GM08714 (cell line): ENCODE measurements at regions not wholly inside any gene's neighbourhood (a gene's known extent, or its start where the extent isn't known, plus 50 kb on each side); places are given as distances from the start of the nearest gene placed in this dataset.

Source experiments
- H3K4me3 ChIP-seq: fragments of 200-500 bp; sonication (Bioruptor generic); 2 replicates; pipeline ENCODE4 v1.5.1; 2014; ENCODE audit warnings: mild to moderate bottlenecking, low read length, inconsistent platforms
- ZNF274 ChIP-seq: IDR thresholded peaks from 2 replicates; pipeline ENCODE4 v1.6.1; 2012; ENCODE audit warnings: mild to moderate bottlenecking, low read depth, low read length

DNA sequence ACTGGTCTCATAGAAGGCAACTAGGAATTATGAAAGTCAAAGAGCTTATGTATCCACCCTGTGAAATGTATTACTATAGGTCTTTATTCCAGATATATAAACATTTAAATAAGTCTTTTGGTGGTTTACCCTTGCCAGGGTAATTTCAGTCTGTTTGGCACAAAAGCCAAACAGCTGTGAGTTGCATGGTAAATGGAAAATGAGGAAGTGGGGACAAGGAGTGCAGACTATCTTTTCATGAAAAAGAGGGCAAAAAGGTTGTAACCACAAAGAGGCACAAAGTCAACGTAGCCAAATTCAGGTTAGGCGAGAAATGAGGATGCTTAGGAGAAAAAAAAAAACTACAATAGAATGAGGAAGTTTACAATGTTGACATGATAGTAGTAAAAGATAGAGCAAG, 492.3 kb upstream of the PRMT6 start:
- no peak for TF ChIP-seq ZNF274
- H3K4me3 ChIP-seq = no peak overlapping the region

GRCh38 chr1:106568201-106568974, 488.1 kb upstream of the PRMT6 start:
- no peak for TF ChIP-seq ZNF274
- H3K4me3 ChIP-seq = no peak overlapping the region

- no peak for TF ChIP-seq ZNF274
Measured at GRCh38 chr1:106571109-106571508, 485.4 kb upstream of the PRMT6 start.

GRCh38 chr1:106584107-106584506, 472.4 kb upstream of the PRMT6 start:
- H3K4me3 ChIP-seq = no peak overlapping the region
- TF ChIP-seq ZNF274 = no peak

More at GRCh38 chr1:106571109-106571508, 485.4 kb upstream of the PRMT6 start:
- H3K4me3 ChIP-seq = no peak overlapping the region

- TF ChIP-seq ZNF274 = no peak
- no peak overlapping the region for H3K4me3 ChIP-seq
Measured at GRCh38 chr1:106584676-106585075, 471.8 kb upstream of the PRMT6 start.

DNA sequence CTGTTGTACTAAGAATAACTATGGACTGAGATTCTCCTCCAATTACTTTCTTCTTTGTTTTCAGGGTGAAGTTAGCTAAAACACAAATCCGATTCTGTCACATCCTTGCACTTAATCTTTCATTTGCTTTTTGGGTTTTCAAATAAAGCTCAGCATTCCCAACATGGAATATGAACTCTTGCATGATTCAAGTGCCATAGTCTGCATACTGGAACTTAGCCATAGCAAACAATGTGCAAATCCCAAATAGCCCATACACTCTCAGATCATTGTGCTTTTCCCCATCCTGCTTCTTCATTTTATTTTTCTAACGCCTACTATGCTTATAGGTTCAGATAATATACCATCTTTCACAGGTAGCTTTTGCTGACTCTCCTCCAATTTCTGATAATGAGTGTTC, 455.8 kb upstream of the PRMT6 start:
- no peak overlapping the region for H3K4me3 ChIP-seq
- TF ChIP-seq ZNF274 = no peak

GRCh38 chr1:106603616-106604015, 452.9 kb upstream of the PRMT6 start:
- no peak for TF ChIP-seq ZNF274
- no peak overlapping the region for H3K4me3 ChIP-seq

DNA sequence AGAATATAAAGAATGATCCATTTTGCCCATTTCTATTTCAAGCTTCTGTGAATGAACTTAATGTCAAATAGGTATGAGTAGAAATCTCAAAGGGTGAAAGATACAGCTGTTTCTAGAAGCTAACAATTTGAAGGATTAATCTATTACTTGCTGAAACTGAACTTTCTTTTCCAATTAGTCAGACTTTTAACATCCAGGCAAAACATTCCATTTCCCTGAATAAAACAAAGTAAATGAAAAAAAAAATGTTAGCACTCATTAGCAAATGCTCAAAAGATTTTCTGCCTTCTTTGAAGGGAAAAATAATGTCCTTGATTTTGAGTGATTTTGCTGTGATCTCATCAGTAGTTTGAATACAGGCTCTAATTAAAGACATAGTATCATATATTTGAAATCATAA, 447.6 kb upstream of the PRMT6 start:
- H3K4me3 ChIP-seq = no peak overlapping the region
- no peak for TF ChIP-seq ZNF274

DNA sequence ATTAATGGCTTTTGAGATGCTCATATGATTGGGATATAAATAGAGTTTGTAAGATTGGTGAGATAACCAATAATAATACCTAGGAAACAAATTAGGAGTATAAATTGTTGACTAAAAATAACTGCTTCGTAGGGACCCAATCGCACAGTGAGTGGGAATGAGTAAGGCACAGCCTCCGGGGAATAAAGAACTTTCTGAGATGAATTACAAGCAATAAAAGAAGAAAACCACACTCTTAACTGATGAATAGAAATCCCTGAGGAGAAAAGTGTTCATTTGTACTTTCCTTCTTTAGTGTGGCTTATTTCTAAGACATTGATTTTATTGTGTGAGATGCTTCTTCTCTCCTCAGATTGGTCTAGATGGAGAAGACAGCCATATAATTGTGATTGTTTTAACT, 443.4 kb upstream of the PRMT6 start:
- TF ChIP-seq ZNF274 = no peak
- no peak overlapping the region for H3K4me3 ChIP-seq

DNA sequence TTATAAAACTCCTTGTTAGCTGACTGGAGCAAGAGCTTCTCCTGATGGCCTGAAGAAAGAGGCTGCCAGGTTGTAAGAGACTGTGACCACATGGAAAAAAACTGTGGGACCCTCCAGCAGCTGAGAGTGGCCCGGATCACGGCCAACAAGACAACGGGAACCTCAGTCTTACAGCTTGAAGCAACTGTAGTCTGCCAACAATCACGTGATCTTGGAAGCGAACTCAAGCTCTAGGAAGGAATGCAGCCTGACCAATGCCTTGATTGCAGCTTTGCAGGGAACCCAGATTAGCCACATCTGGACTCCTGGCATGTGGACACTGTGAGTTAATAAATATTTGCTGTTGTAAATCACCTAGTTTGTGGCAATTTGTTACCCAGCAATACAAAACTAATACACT, 442.6 kb upstream of the PRMT6 start:
- no peak for TF ChIP-seq ZNF274
- no peak overlapping the region for H3K4me3 ChIP-seq

DNA sequence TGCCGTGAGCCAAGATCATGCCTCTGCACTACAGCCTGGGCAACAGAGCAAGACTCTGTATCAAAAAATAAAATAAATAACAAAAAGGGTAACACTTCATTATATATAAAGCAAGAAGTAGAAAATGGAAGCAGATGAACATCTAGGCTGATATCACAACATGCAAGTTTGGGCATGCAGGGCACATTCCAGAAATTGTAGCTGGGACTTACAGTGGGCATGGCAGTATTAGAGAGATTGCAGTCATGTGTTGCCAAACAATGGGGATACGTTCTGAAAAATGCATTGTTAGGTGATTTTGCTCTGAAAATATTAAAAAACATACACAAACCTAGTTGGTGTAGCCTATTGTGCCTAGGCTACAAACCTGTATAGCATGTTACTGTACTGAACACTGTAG, 441.0 kb upstream of the PRMT6 start:
- no peak overlapping the region for H3K4me3 ChIP-seq
- TF ChIP-seq ZNF274 = no peak

- no peak overlapping the region for H3K4me3 ChIP-seq
- TF ChIP-seq ZNF274 = no peak
Measured at GRCh38 chr1:106619080-106619826, 437.2 kb upstream of the PRMT6 start.

- no peak for TF ChIP-seq ZNF274
- no peak overlapping the region for H3K4me3 ChIP-seq
Measured at GRCh38 chr1:106619827-106620134, 436.7 kb upstream of the PRMT6 start.

DNA sequence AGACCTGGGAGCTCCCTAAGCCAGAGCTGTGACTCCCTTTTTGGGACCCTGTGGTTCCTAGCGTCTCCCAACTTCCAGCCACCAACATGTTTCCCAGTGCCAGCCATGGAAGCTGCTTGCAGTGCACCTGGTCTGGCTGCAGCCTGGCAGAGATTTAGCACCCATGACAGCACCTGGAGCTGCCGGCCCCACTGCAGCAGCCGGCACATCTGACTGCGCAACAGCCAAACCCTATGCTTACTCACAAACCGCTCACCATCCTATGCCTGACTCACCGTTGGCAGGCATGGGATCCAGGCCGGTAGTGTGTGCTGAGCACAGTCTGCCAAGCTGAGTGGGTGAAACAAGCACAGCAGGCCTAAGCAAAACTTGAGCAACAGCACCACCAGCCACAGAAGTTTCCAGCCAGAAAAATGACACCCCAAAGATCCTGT, 435.9 kb upstream of the PRMT6 start:
- TF ChIP-seq ZNF274 = no peak

DNA sequence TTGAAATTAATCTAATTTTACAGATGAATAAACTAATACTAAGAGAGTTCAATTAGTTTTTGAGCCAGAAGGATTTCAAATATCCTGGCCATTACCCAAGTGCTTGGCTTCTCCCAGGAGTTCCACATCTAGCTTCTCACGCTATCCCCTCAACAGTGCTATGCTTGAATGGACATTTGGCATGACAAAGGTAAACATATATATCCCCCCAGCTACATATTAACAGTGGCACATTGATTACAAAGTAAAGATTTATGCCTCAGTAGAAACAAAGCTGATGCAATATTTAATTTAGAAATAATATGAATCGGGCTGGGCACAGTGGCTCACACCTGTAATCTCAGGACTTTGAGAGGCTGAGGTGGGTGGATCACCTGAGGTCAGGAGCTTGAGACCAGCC, 434.6 kb upstream of the PRMT6 start:
- no peak overlapping the region for H3K4me3 ChIP-seq
- no peak for TF ChIP-seq ZNF274

More for the DNA sequence above, 435.9 kb upstream of the PRMT6 start:
- H3K4me3 ChIP-seq = no peak overlapping the region

DNA sequence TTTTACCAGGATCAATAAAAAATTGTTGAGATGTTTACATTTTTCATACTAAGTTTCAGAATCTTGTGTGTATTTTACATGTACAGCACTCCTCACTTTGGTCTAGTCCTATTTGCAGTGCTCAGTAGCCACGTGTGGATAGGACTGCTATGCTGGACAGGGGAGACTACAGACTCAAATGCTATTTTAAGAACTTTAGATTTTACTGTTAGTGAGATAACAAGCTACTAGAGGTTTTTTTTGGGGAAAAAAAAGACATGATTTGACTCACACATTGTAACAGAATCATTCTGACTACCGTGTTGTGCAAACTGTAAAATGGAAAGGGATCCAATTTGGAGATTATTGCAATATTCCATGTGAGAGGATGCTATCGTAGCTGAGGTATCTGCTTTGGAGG, 418.9 kb upstream of the PRMT6 start:
- no peak for TF ChIP-seq ZNF274
- no peak overlapping the region for H3K4me3 ChIP-seq
